H7 (cell line): ENCODE measurements at regions not wholly inside any gene's neighbourhood (a gene's known extent, or its start where the extent isn't known, plus 50 kb on each side); places are given as distances from the start of the nearest gene placed in this dataset.
"Not testable (repeated sequence)": the region's sequence is repeated elsewhere in the genome, so short reads cannot be mapped to it uniquely, and the experiment has no call there.

Experiments
- DNase-seq: peaks from one replicate; pipeline ENCODE4 v3.0.0; 2012
- H3K27me3 ChIP-seq: 2 replicates; pipeline ENCODE4 v1.6.0; 2011; ENCODE audit warnings: mild to moderate bottlenecking, low read length; ENCODE audit not compliant: control insufficient read depth, insufficient read depth
- H3K36me3 ChIP-seq: replicated peaks from 2 replicates; pipeline ENCODE4 v1.5.1; 2011; ENCODE audit warnings: low read length; ENCODE audit not compliant: control insufficient read depth, insufficient read depth
- H3K4me3 ChIP-seq: 2 replicates; pipeline ENCODE4 v1.5.1; 2011; ENCODE audit warnings: low read depth, mild to moderate bottlenecking, control low read depth, low read length, moderate library complexity; ENCODE audit not compliant: insufficient read depth

GRCh38 chr1:67604778-67605177 lies 80.2 kb upstream of the GADD45A start:
- DNase-seq: no peak
- Histone ChIP-seq H3K27me3 (no peaks in the 10 kb centered on the region; the same call in 1 of the 2 replicates), H3K4me3 (no peak overlapping the region), H3K36me3 (no peaks in the 10 kb centered on the region)

GRCh38 chr1:67605209-67605780 lies 79.7 kb upstream of the GADD45A start:
- DNase-seq: no peak
- Histone ChIP-seq H3K4me3 (no peak overlapping the region), H3K27me3 (no peaks in the 10 kb centered on the region; the same call in 1 of the 2 replicates), H3K36me3 (no peaks in the 10 kb centered on the region)

GRCh38 chr1:67607286-67607685 lies 77.7 kb upstream of the GADD45A start:
- DNase-seq: no peak
- Histone ChIP-seq H3K36me3 (no peaks in the 10 kb centered on the region), H3K4me3 (no peak overlapping the region), H3K27me3 (no peaks in the 10 kb centered on the region; the same call in 1 of the 2 replicates)

GRCh38 chr1:67607699-67608098 lies 77.3 kb upstream of the GADD45A start:
- Histone ChIP-seq H3K36me3 (no peaks in the 10 kb centered on the region), H3K4me3 (no peak overlapping the region), H3K27me3 (no peaks in the 10 kb centered on the region; the same call in 1 of the 2 replicates)
- DNase-seq: no peak

- no peak overlapping the region for H3K4me3 ChIP-seq
- H3K27me3 ChIP-seq: no peaks in the 10 kb centered on the region; the same call in 1 of the 2 replicates
- DNase-seq: no peak
- no peaks in the 10 kb centered on the region for H3K36me3 ChIP-seq
These were observed 76.1 kb upstream of the GADD45A start for GRCh38 chr1:67608661-67609576.

GRCh38 chr1:67609577-67610341 lies 75.2 kb upstream of the GADD45A start:
- DNase-seq: no peak
- no peaks in the 10 kb centered on the region; the same call in 1 of the 2 replicates for H3K27me3 ChIP-seq
- H3K36me3 ChIP-seq: no peaks in the 10 kb centered on the region
- H3K4me3 ChIP-seq: no peak overlapping the region

GRCh38 chr1:67610450-67610849 lies 74.6 kb upstream of the GADD45A start:
- H3K36me3 ChIP-seq: no peaks in the 10 kb centered on the region
- no peak for DNase-seq
- no peaks in the 10 kb centered on the region; the same call in 1 of the 2 replicates for H3K27me3 ChIP-seq
- H3K4me3 ChIP-seq: no peak overlapping the region

- H3K4me3 ChIP-seq: no peak overlapping the region
- no peak for DNase-seq
- H3K36me3 ChIP-seq: no peaks in the 10 kb centered on the region
- H3K27me3 ChIP-seq: no peaks in the 10 kb centered on the region; the same call in 1 of the 2 replicates
These were observed 73.2 kb upstream of the GADD45A start for GRCh38 chr1:67611846-67612245.

GRCh38 chr1:67612788-67613241 lies 72.2 kb upstream of the GADD45A start:
- DNase-seq: no peak
- Histone ChIP-seq H3K4me3 (no peak overlapping the region), H3K36me3 (no peaks in the 10 kb centered on the region), H3K27me3 (no peaks in the 10 kb centered on the region)

GRCh38 chr1:67613479-67613878 lies 71.5 kb upstream of the GADD45A start:
- not testable (repeated sequence) for H3K27me3 ChIP-seq, DNase-seq, H3K36me3 ChIP-seq, H3K4me3 ChIP-seq

- Histone ChIP-seq H3K27me3 (no peaks in the 10 kb centered on the region), H3K36me3 (no peaks in the 10 kb centered on the region), H3K4me3 (no peak overlapping the region)
- no peak for DNase-seq
These were observed 70.5 kb upstream of the GADD45A start for GRCh38 chr1:67614511-67614934.

GRCh38 chr1:67615886-67616285 lies 69.1 kb upstream of the GADD45A start:
- DNase-seq: no peak
- H3K4me3 ChIP-seq: no peak overlapping the region
- no peaks in the 10 kb centered on the region for H3K27me3 ChIP-seq
- no peaks in the 10 kb centered on the region for H3K36me3 ChIP-seq

GRCh38 chr1:67616394-67616985 lies 68.5 kb upstream of the GADD45A start:
- DNase-seq: no peak
- H3K27me3 ChIP-seq: no peaks in the 10 kb centered on the region
- no peaks in the 10 kb centered on the region for H3K36me3 ChIP-seq
- H3K4me3 ChIP-seq: no peak overlapping the region

GRCh38 chr1:67618285-67619018 lies 66.5 kb upstream of the GADD45A start:
- no peak for DNase-seq
- H3K36me3 ChIP-seq: no peaks in the 10 kb centered on the region
- H3K4me3 ChIP-seq: no peak overlapping the region
- H3K27me3 ChIP-seq: no peaks in the 10 kb centered on the region
